Upper lobe of right lung (tissue), 1 donor: ENCODE measurements at regions not wholly inside any gene's neighbourhood (a gene's known extent, or its start where the extent isn't known, plus 50 kb on each side); places are given as distances from the start of the nearest gene placed in this dataset.

Experiments
- ATAC-seq: fragments of 200-7000 bp; cut with Tn5 transposase; one replicate; pipeline ENCODE4 v1.9.1; 2020; ENCODE audit warnings: mild to moderate bottlenecking, moderate library complexity
- DNase-seq: peaks from one replicate; pipeline ENCODE4 v3.0.0-alpha.2; 2020
- H3K27ac ChIP-seq: fragments of 200-600 bp; one replicate; pipeline ENCODE4 v1.8.0; 2022
- H3K27me3 ChIP-seq: fragments of 200-600 bp; one replicate; pipeline ENCODE4 v1.8.0; 2022; ENCODE audit warnings: mild to moderate bottlenecking
- H3K36me3 ChIP-seq: fragments of 200-600 bp; one replicate; pipeline ENCODE4 v1.8.0; 2022
- H3K4me1 ChIP-seq: fragments of 200-600 bp; one replicate; pipeline ENCODE4 v1.8.0; 2022
- H3K4me3 ChIP-seq: fragments of 200-600 bp; one replicate; pipeline ENCODE4 v1.8.0; 2022; ENCODE audit warnings: mild to moderate bottlenecking
- H3K9me3 ChIP-seq: fragments of 200-600 bp; one replicate; pipeline ENCODE4 v1.8.0; 2022
- intact Hi-C: fragments of 100-400 bp; cut with DNase I; formaldehyde crosslinking; loops from one replicate; pipeline ENCODE4 v1.11.0; 2022
- TF ChIP-seq, protein P1 (sequence below): fragments of 200-600 bp; IDR thresholded peaks from one replicate; pipeline ENCODE4 v1.8.0; 2022; ENCODE audit warnings: antibody characterized with exemption
- donor health status: DM: no; HTN: yes; CAD: no; lungs with severe emphysema.

DNA sequence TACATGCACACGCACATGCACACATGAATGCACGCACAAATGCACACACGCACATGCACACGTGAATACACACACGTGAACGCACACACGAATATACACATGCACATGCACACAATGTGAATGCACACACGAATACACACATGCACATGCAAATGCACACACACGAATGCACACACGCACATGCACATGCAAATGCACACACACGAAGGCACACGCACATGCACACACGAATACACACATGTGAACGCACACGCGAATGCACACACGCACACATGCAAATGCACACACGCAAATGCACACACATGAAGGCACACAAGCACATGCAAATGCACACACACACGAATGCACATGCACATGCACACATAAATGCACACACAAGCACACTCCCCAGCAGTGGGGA lies 68.6 kb upstream of the GPC1 start:
- peaks cover 12% of the 10 kb centered on the region for H3K4me1 ChIP-seq
- TF ChIP-seq, protein P1, sequence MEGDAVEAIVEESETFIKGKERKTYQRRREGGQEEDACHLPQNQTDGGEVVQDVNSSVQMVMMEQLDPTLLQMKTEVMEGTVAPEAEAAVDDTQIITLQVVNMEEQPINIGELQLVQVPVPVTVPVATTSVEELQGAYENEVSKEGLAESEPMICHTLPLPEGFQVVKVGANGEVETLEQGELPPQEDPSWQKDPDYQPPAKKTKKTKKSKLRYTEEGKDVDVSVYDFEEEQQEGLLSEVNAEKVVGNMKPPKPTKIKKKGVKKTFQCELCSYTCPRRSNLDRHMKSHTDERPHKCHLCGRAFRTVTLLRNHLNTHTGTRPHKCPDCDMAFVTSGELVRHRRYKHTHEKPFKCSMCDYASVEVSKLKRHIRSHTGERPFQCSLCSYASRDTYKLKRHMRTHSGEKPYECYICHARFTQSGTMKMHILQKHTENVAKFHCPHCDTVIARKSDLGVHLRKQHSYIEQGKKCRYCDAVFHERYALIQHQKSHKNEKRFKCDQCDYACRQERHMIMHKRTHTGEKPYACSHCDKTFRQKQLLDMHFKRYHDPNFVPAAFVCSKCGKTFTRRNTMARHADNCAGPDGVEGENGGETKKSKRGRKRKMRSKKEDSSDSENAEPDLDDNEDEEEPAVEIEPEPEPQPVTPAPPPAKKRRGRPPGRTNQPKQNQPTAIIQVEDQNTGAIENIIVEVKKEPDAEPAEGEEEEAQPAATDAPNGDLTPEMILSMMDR = no peak

DNA sequence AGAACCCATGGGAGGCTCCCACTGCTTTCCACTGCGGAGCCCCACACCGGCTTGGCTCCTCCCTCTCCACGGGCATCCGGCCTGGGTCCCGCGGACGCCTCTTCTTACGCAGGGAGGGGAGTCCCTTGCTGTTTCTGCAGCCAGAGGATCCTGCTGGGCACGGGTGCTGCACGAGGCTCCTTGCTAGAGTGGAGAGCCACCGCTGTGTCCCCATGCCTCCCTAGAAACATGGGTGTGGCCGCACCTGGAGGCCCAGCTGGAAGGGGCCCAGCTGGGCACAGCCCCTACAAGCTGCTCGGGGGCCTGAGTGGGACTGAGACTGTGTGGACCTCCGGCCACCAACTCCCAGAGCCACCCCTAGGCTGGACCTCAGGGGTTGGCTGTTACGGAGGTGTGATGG lies 67.7 kb upstream of the GPC1 start:
- peaks cover 12% of the 10 kb centered on the region for H3K4me1 ChIP-seq
- H3K4me3 ChIP-seq = no peak overlapping the region
- ATAC-seq (no peak), DNase-seq (no peak)
- TF ChIP-seq, protein P1 = no peak
- no peaks in the 10 kb centered on the region for H3K9me3 ChIP-seq
- no peaks in the 10 kb centered on the region for H3K36me3 ChIP-seq
- intact Hi-C loops = no loop called here
- no peak overlapping the region for H3K27ac ChIP-seq
- no peaks in the 10 kb centered on the region for H3K27me3 ChIP-seq

More for the DNA sequence above, 68.6 kb upstream of the GPC1 start:
- Histone ChIP-seq H3K27me3 (no peaks in the 10 kb centered on the region), H3K27ac (no peak overlapping the region), H3K36me3 (no peaks in the 10 kb centered on the region), H3K9me3 (no peaks in the 10 kb centered on the region), H3K4me3 (no peak overlapping the region)
- intact Hi-C loops = no loop called here
- no peak for DNase-seq
- no peak for ATAC-seq

DNA sequence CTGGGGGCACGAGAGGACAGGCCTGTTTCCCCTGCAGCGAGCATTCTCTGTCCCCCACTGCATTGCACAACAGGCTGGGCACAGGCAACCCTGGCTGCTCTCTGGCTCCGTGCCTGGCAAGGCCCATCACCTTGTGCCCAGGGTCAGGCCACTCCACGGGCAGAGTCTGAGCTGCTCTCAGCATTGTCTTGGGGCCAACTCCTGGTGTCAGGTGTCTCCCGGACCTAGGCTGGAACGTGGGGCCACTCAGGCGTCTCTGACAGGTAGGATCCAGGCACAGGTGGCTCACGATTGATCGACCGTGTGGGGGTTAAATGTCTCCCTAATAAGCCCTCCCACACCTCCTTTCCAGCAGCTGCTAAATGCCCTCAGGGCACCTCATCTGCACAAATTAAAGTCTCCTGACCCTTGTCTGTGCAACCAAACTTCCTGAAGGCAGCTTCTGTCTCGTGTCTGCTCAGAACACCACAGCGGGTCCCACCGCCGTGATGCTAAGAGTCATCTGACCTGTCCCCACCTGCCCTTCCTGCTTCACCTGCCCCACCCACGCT lies 66.6 kb upstream of the GPC1 start:
- H3K4me3 ChIP-seq = no peak overlapping the region
- H3K9me3 ChIP-seq = no peaks in the 10 kb centered on the region
- intact Hi-C loops = no loop called here
- peak; percentile 3 for ATAC-seq
- H3K27ac ChIP-seq = no peak overlapping the region
- no peak for DNase-seq
- TF ChIP-seq, protein P1 = no peak
- no peaks in the 10 kb centered on the region for H3K27me3 ChIP-seq
- peaks cover 12% of the 10 kb centered on the region for H3K4me1 ChIP-seq
- H3K36me3 ChIP-seq = no peaks in the 10 kb centered on the region

DNA sequence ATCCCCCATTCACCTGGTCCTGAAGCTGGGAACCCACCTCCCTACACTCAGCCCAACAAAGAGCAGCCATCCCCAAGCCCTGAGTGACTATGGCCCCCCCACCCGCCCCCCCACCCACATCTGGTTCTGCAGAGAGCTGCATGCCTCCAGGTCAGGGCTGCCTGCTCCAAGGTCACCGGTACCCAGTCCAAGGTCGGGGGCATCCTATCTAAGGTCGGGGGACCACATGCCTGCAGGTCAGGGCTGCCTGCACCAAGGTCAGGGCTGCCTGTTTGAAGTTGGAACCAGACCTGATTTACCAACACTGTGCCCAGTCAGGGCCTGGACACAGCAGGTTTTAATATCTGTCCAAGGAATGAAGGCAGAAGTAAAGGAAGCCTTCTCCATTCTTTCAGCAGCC lies 66.1 kb upstream of the GPC1 start:
- Histone ChIP-seq H3K27me3 (no peaks in the 10 kb centered on the region), H3K9me3 (no peaks in the 10 kb centered on the region), H3K36me3 (no peaks in the 10 kb centered on the region), H3K4me1 (peaks cover 12% of the 10 kb centered on the region), H3K27ac (peak overlapping the region; percentile 79), H3K4me3 (no peak overlapping the region)
- TF ChIP-seq, protein P1 = no peak
- ATAC-seq (no peak), DNase-seq (no peak)
- intact Hi-C loops = no loop called here

DNA sequence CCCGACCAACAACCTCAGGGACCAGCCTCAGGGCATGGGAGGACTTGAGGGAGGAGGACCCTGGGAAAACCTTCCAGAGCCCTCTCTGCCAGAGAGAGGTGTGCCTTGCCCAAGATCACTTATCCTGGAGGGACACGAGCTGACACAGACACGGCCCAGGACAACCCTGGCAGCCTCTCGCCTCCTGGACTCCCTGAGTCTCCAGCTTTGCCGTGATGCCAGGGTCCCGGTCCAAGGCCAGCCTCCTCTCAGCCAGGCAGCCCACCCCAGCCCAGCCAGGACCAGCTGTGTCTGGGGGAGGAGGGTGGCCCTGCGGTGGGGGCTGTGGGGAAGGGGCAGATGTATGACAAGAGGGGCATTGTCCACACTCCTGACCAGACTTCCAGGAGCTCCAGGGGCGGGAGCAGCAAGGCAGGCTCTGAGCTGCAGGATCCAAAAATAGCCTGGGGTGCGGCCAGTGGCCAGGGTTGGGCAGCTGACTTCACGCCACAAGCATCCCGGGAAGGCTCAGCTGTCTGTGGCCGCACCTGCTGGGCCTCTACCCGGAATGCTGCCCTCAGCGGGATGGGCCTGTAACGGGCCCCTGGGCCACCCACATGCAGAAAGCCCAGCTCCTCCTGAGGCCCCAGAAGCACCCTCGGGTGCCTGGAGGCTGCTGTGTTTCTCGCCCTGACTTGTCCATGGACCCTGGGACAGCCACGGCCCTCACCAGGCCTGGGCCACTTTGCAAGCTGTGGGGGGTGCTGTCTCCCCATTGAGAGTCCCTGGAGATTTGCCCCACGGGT lies 65.5 kb upstream of the GPC1 start:
- Histone ChIP-seq H3K9me3 (no peaks in the 10 kb centered on the region), H3K4me3 (no peak overlapping the region), H3K27ac (peak overlapping the region; percentile 79), H3K36me3 (no peaks in the 10 kb centered on the region), H3K4me1 (peaks cover 12% of the 10 kb centered on the region), H3K27me3 (no peaks in the 10 kb centered on the region)
- TF ChIP-seq, protein P1 = no peak
- DNase-seq (peak; percentile 85), ATAC-seq (peak; percentile 83)
- intact Hi-C loops = no loop called here
